ENCODE measurements at regions not wholly inside any gene's neighbourhood (a gene's known extent, or its start where the extent isn't known, plus 50 kb on each side); places are given as distances from the start of the nearest gene placed in this dataset.

- TF ChIP-seq POLR2A (IDR thresholded peaks at IDR 0.05; ENCODE audit: low read depth, low read length), result no peak
- TF ChIP-seq POLR2AphosphoS5 (IDR thresholded peaks at IDR 0.05; ENCODE audit: low read depth, low read length), result no peak
These were observed 333.0 kb upstream of the N4BP1 start for GRCh38 chr16:48942996-48943395.

Data from GM12891 (cell line).